ENCODE measurements at regions not wholly inside any gene's neighbourhood (a gene's known extent, or its start where the extent isn't known, plus 50 kb on each side); places are given as distances from the start of the nearest gene placed in this dataset.

DNA sequence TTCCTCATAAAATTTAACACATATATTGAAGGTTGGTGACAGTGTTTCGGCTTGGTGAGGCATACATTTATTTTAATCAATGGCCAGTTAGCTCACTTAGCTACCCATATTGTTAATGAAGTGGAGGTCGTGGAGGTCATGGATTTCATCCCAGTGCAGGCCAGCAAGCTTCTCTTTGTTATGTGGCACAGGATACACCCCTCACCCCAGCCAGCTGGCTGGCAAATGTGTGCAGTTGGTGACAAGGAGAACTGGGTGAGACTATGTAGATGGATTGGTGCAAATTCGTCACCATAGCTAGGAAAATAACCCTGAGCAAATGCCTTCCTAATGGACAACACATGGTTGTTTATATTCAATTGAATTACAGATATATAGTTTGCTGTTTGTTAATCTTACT, 50.5 kb upstream of the FOXP2 start:
- no peaks in the 10 kb centered on the region for H3K79me2 ChIP-seq
- H3K4me1 ChIP-seq: no peaks in the 10 kb centered on the region
- H3K4me2 ChIP-seq (ENCODE audit: low read length): no peak overlapping the region
- H3K27ac ChIP-seq: no peak overlapping the region
- no peaks in the 10 kb centered on the region for H3K36me3 ChIP-seq (ENCODE audit: control insufficient read depth, insufficient read depth, low read length)
- no peak overlapping the region for H2AFZ ChIP-seq
- TF ChIP-seq, protein P1, sequence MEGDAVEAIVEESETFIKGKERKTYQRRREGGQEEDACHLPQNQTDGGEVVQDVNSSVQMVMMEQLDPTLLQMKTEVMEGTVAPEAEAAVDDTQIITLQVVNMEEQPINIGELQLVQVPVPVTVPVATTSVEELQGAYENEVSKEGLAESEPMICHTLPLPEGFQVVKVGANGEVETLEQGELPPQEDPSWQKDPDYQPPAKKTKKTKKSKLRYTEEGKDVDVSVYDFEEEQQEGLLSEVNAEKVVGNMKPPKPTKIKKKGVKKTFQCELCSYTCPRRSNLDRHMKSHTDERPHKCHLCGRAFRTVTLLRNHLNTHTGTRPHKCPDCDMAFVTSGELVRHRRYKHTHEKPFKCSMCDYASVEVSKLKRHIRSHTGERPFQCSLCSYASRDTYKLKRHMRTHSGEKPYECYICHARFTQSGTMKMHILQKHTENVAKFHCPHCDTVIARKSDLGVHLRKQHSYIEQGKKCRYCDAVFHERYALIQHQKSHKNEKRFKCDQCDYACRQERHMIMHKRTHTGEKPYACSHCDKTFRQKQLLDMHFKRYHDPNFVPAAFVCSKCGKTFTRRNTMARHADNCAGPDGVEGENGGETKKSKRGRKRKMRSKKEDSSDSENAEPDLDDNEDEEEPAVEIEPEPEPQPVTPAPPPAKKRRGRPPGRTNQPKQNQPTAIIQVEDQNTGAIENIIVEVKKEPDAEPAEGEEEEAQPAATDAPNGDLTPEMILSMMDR (IDR thresholded peaks at IDR 0.05): no peak
- no peaks in the 10 kb centered on the region for H3K9me3 ChIP-seq (ENCODE audit: control insufficient read depth, low read length)
- no peak overlapping the region for H3K4me3 ChIP-seq (ENCODE audit: low read depth, low read length)
- no peaks in the 10 kb centered on the region for H3K27me3 ChIP-seq (ENCODE audit: control insufficient read depth, insufficient read depth, low read length)
- H3K9ac ChIP-seq: no peak overlapping the region

DNA sequence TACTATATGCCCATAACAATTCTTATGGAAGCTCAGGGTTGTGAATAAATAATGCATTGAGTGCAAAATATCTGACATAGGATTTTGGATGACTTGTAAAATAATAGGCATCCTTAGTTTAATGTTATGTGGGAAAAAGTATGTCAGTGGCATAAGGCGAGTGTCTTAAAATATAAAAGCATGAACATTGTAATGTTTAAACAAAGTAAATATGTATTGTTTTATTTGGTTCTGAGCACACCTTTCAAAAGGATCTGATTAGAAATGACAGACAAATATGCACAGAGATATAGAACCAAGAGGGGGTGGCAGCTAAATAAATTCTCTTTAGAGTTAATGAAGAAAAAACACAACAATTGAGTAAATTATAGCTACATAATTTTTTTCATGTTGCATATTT, 51.3 kb upstream of the FOXP2 start:
- H3K4me3 ChIP-seq (ENCODE audit: low read depth, low read length): no peak overlapping the region
- TF ChIP-seq, protein P1 (IDR thresholded peaks at IDR 0.05): no peak
- no peak overlapping the region for H3K9ac ChIP-seq
- no peak overlapping the region for H3K4me2 ChIP-seq (ENCODE audit: low read length)
- H2AFZ ChIP-seq: no peak overlapping the region
- no peaks in the 10 kb centered on the region for H3K4me1 ChIP-seq
- no peaks in the 10 kb centered on the region for H3K36me3 ChIP-seq (ENCODE audit: control insufficient read depth, insufficient read depth, low read length)
- H3K9me3 ChIP-seq (ENCODE audit: control insufficient read depth, low read length): no peaks in the 10 kb centered on the region
- H3K79me2 ChIP-seq: no peaks in the 10 kb centered on the region
- H3K27me3 ChIP-seq (ENCODE audit: control insufficient read depth, insufficient read depth, low read length): no peaks in the 10 kb centered on the region
- H3K27ac ChIP-seq: no peak overlapping the region

DNA sequence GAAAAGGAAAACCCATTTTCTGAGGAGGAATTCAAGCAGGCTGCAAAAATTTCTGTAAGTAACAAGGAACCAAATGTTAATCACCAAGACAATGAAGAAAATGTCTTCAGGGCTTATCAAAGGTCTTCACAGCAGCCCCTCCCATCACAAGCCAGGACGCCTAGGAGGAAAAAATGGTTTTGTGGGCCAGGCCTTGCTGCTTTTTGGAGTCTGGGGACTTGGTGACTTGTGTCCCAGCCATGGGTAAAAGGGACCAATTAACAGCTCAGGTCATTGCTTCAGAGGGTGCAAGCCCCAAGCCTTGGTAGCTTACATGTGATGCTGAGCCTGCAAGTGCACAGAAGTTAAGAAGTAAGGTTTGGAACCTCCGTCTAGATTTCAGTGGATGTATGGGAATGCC, 55.7 kb upstream of the FOXP2 start:
- H3K79me2 ChIP-seq: no peaks in the 10 kb centered on the region
- H3K4me1 ChIP-seq: no peaks in the 10 kb centered on the region
- no peak overlapping the region for H2AFZ ChIP-seq
- no peak overlapping the region for H3K4me3 ChIP-seq (ENCODE audit: low read depth, low read length)
- no peak overlapping the region for H3K27ac ChIP-seq
- no peak overlapping the region for H3K4me2 ChIP-seq (ENCODE audit: low read length)
- no peak overlapping the region for H3K9ac ChIP-seq
- TF ChIP-seq, protein P1 (IDR thresholded peaks at IDR 0.05): no peak
- H3K36me3 ChIP-seq (ENCODE audit: control insufficient read depth, insufficient read depth, low read length): no peaks in the 10 kb centered on the region
- H3K9me3 ChIP-seq (ENCODE audit: control insufficient read depth, low read length): no peaks in the 10 kb centered on the region
- H3K27me3 ChIP-seq (ENCODE audit: control insufficient read depth, insufficient read depth, low read length): no peaks in the 10 kb centered on the region

DNA sequence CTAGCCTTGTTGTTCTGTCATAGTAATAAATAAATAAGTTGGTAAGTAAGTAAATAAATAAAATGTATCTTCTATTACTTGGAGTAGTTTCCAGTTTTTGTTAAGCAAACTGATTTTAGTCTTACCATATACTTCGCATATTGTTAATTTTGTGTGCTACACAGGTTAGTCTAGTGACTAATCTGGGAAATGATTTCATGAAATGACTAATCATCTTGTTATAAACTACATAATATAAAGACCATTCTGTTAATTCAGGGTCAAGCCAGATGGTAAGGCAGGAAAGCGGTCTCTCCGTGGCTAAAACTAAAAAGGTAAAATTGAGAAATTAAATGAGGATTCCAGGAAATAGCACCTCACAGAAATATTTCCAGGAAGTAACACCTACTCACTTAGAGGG, 58.5 kb upstream of the FOXP2 start:
- no peak overlapping the region for H3K4me2 ChIP-seq (ENCODE audit: low read length)
- TF ChIP-seq, protein P1 (IDR thresholded peaks at IDR 0.05): no peak
- no peaks in the 10 kb centered on the region for H3K79me2 ChIP-seq
- H3K9ac ChIP-seq: no peak overlapping the region
- no peaks in the 10 kb centered on the region for H3K4me1 ChIP-seq
- H3K9me3 ChIP-seq (ENCODE audit: control insufficient read depth, low read length): no peaks in the 10 kb centered on the region
- no peak overlapping the region for H3K4me3 ChIP-seq (ENCODE audit: low read depth, low read length)
- no peak overlapping the region for H3K27ac ChIP-seq
- no peak overlapping the region for H2AFZ ChIP-seq
- H3K36me3 ChIP-seq (ENCODE audit: control insufficient read depth, insufficient read depth, low read length): no peaks in the 10 kb centered on the region
- H3K27me3 ChIP-seq (ENCODE audit: control insufficient read depth, insufficient read depth, low read length): no peaks in the 10 kb centered on the region

DNA sequence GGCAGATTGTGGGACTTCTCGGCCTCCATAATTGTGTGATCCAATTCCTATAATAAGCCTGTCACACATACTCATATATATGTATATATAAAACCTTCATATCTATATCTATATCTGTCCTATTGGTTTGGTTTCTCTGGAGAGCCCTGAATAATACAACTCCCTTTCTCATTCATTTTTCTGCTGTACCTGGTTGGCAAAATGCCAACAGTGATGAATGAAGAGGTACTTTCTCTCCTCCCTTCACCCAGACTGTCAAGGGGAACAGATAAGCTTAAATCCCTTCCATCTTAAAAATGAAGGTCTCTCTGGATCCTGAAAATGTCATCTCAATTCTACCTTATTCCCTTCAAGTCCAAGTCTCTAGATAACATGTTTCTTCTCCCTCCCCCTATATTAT, 60.3 kb upstream of the FOXP2 start:
- Histone ChIP-seq H3K27me3 (ENCODE audit: control insufficient read depth, insufficient read depth, low read length) (no peaks in the 10 kb centered on the region), H3K9me3 (ENCODE audit: control insufficient read depth, low read length) (no peaks in the 10 kb centered on the region), H3K27ac (no peak overlapping the region), H3K4me3 (ENCODE audit: low read depth, low read length) (no peak overlapping the region), H3K4me2 (ENCODE audit: low read length) (no peak overlapping the region), H2AFZ (no peak overlapping the region), H3K79me2 (no peaks in the 10 kb centered on the region), H3K36me3 (ENCODE audit: control insufficient read depth, insufficient read depth, low read length) (no peaks in the 10 kb centered on the region), H3K4me1 (no peaks in the 10 kb centered on the region), H3K9ac (no peak overlapping the region)
- TF ChIP-seq, protein P1 (IDR thresholded peaks at IDR 0.05): no peak

All from parathyroid adenoma (tissue), 2 donors.